Stimulated activated memory B cell treated with anti-CD40 and anti-IgM and Interleukin-4, amounts not matched to agents 10 μg/mL and 1 μg/mL and 100 μg/mL, for 72 hours (primary cell): ENCODE measurements at regions not wholly inside any gene's neighbourhood (a gene's known extent, or its start where the extent isn't known, plus 50 kb on each side); places are given as distances from the start of the nearest gene placed in this dataset.
"Not testable (repeated sequence)": the region's sequence is repeated elsewhere in the genome, so short reads cannot be mapped to it uniquely, and the experiment has no call there.

ENCODE experiments used
- ATAC-seq: fragments of 150-1000 bp; cut with Tn5 transposase; 2 replicates; pipeline ENCODE4 v1.10.0; 2021
- H3K27ac Mint-ChIP-seq: one replicate; pipeline ENCODE4 v1.8.0; 2022; ENCODE audit warnings: mild to moderate bottlenecking, mixed read lengths
- H3K27me3 Mint-ChIP-seq: one replicate; pipeline ENCODE4 v1.8.0; 2022; ENCODE audit warnings: mixed read lengths
- H3K36me3 Mint-ChIP-seq: one replicate; pipeline ENCODE4 v1.8.0; 2022; ENCODE audit warnings: mixed read lengths
- H3K4me1 Mint-ChIP-seq: one replicate; pipeline ENCODE4 v1.8.0; 2022; ENCODE audit warnings: mixed read lengths
- H3K4me3 Mint-ChIP-seq: one replicate; pipeline ENCODE4 v1.8.0; 2022; ENCODE audit warnings: mild to moderate bottlenecking, moderate library complexity, mixed read lengths
- H3K9me3 Mint-ChIP-seq: one replicate; pipeline ENCODE4 v1.8.0; 2022; ENCODE audit warnings: mixed read lengths

- peak; percentile 86 for ATAC-seq
- peak overlapping the region; percentile 37 for H3K27ac Mint-ChIP-seq
- peaks cover 12% of the 10 kb centered on the region for H3K4me1 Mint-ChIP-seq
- no peak overlapping the region for H3K4me3 Mint-ChIP-seq
- peaks cover 14% of the 10 kb centered on the region for H3K9me3 Mint-ChIP-seq
- H3K36me3 Mint-ChIP-seq: peaks cover 14% of the 10 kb centered on the region
- H3K27me3 Mint-ChIP-seq: no peaks in the 10 kb centered on the region
Measured at GRCh38 chr18:10604182-10604581, 78.4 kb downstream of the NAPG start.

- H3K4me1 Mint-ChIP-seq: peaks cover 12% of the 10 kb centered on the region
- H3K36me3 Mint-ChIP-seq: peaks cover 14% of the 10 kb centered on the region
- H3K4me3 Mint-ChIP-seq, H3K27ac Mint-ChIP-seq, H3K27me3 Mint-ChIP-seq, ATAC-seq: not testable (repeated sequence)
- H3K9me3 Mint-ChIP-seq: peaks cover 14% of the 10 kb centered on the region
Measured at GRCh38 chr18:10606881-10607280, 81.1 kb downstream of the NAPG start.

GRCh38 chr18:10607332-10608248 lies 81.8 kb downstream of the NAPG start:
- H3K4me1 Mint-ChIP-seq: peaks cover 12% of the 10 kb centered on the region
- H3K36me3 Mint-ChIP-seq: peaks cover 11% of the 10 kb centered on the region
- not testable (repeated sequence) for H3K27me3 Mint-ChIP-seq, H3K27ac Mint-ChIP-seq, H3K4me3 Mint-ChIP-seq
- ATAC-seq: peak; percentile 29
- peaks cover 12% of the 10 kb centered on the region for H3K9me3 Mint-ChIP-seq

GRCh38 chr18:10608450-10608849 lies 82.6 kb downstream of the NAPG start:
- H3K4me3 Mint-ChIP-seq, H3K36me3 Mint-ChIP-seq, H3K27me3 Mint-ChIP-seq, H3K4me1 Mint-ChIP-seq, H3K27ac Mint-ChIP-seq, ATAC-seq, H3K9me3 Mint-ChIP-seq: not testable (repeated sequence)

- not testable (repeated sequence) for H3K9me3 Mint-ChIP-seq, H3K4me3 Mint-ChIP-seq, H3K4me1 Mint-ChIP-seq, H3K27me3 Mint-ChIP-seq, ATAC-seq, H3K27ac Mint-ChIP-seq, H3K36me3 Mint-ChIP-seq
Measured at GRCh38 chr18:10609046-10609445, 83.2 kb downstream of the NAPG start.

GRCh38 chr18:10613226-10613625 lies 87.4 kb downstream of the NAPG start:
- H3K9me3 Mint-ChIP-seq, H3K27ac Mint-ChIP-seq, H3K36me3 Mint-ChIP-seq, H3K4me1 Mint-ChIP-seq, H3K4me3 Mint-ChIP-seq, H3K27me3 Mint-ChIP-seq, ATAC-seq: not testable (repeated sequence)

GRCh38 chr18:10616714-10617113 lies 90.9 kb downstream of the NAPG start:
- not testable (repeated sequence) for H3K4me1 Mint-ChIP-seq, H3K36me3 Mint-ChIP-seq, ATAC-seq, H3K4me3 Mint-ChIP-seq, H3K9me3 Mint-ChIP-seq, H3K27me3 Mint-ChIP-seq, H3K27ac Mint-ChIP-seq

GRCh38 chr18:10618797-10619196 lies 93.0 kb downstream of the NAPG start:
- not testable (repeated sequence) for H3K36me3 Mint-ChIP-seq, H3K4me3 Mint-ChIP-seq, ATAC-seq, H3K9me3 Mint-ChIP-seq, H3K4me1 Mint-ChIP-seq, H3K27ac Mint-ChIP-seq, H3K27me3 Mint-ChIP-seq

- not testable (repeated sequence) for H3K36me3 Mint-ChIP-seq, H3K9me3 Mint-ChIP-seq, H3K4me3 Mint-ChIP-seq, ATAC-seq, H3K27ac Mint-ChIP-seq, H3K27me3 Mint-ChIP-seq, H3K4me1 Mint-ChIP-seq
Measured at GRCh38 chr18:10619280-10619679, 93.5 kb downstream of the NAPG start.

GRCh38 chr18:10619833-10620232 lies 94.0 kb downstream of the NAPG start:
- not testable (repeated sequence) for ATAC-seq, H3K4me1 Mint-ChIP-seq

More at GRCh38 chr18:10619833-10620232, 94.0 kb downstream of the NAPG start:
- H3K4me3 Mint-ChIP-seq, H3K36me3 Mint-ChIP-seq, H3K27ac Mint-ChIP-seq, H3K9me3 Mint-ChIP-seq, H3K27me3 Mint-ChIP-seq: not testable (repeated sequence)
